UCSD-AML1 (cell line): ENCODE measurements at regions not wholly inside any gene's neighbourhood (a gene's known extent, or its start where the extent isn't known, plus 50 kb on each side); places are given as distances from the start of the nearest gene placed in this dataset.
"Not testable (repeated sequence)": the region's sequence is repeated elsewhere in the genome, so short reads cannot be mapped to it uniquely, and the experiment has no call there.

Experiments
- DNase-seq: peaks from one replicate; lab custom pipeline; 2025; ENCODE audit not compliant: unreplicated experiment; lab: John Stamatoyannopoulos, UW

DNA sequence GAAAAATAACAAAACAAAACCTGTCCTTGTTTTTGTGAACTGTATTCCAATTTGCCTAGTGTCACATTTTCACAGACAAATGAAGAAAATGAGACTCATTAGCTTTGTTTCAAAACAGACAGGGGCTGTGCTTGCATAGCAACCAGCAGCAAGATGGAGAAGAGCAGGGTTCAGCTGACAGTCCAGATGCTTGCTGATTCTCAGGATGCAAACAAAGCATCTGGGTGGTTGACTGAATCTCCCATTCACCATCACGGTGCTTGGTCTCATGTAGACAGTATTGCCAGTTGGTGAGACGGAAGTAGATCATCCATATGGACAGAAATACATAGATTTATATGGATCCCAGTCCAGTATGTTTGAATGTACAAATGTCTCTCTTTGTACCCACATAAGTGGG, 326.8 kb downstream of the CCDC85A start:
- DNase-seq, result no peak

DNA sequence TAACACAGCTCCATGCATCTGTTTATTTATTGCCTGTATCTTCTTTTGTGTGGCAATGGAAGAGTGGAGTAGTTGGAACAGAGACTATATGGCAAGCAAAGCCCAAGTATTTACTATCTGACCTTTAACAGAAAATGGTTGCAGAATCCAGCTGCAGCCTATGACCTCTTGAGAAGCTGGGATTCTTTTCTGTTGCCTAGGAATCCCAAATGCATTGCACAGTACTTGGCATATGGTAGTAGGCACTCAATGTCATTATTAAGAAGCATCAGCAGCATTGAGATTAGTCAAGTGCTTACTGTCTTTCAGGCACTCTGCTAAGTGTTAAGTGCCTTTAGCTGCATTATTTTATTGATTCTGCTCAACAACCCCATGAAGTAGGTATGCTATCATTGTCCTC, 331.6 kb downstream of the CCDC85A start:
- no peak for DNase-seq

DNA sequence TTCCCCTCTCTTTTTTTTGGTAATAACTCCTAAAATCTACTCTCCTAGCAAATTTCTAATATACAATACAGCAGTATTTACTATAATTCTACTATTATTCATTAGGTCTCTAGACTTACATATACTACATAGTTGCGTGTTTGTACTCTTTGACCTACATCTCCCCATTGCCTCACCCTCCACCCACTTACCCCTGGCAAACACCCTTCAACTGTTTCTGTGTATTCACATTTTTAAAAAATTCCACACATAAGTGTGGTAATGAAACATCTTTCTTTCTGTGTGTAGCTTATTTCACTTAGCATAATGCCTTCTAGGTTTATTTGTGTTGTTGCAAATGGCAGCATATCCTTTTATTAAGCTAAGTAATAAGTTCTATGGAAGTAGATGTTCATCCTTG, 336.0 kb downstream of the CCDC85A start:
- DNase-seq, result no peak

DNA sequence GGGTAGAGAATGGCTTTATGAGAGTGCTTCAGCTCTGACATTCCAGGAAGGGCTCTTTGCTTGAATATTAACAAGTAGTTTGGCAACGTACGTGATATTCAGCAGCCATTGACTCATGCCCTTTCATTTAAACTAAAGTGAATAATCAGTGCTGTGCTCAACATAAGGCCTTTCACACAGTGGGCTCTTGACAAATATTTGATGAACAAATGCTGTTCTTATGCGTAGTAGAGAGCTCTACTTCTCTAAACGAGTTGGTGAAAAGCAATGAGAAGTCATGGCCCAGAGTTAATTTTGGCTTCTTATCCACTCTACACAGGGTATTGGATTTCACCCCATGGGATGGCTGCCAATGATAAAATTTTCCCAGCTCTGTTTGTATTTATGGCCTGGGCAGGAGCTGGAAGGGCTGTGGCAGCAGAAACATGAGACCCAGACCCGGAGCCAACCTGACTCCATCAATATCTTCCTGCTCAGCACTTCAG, 338.9 kb downstream of the CCDC85A start:
- DNase-seq, result no peak

DNA sequence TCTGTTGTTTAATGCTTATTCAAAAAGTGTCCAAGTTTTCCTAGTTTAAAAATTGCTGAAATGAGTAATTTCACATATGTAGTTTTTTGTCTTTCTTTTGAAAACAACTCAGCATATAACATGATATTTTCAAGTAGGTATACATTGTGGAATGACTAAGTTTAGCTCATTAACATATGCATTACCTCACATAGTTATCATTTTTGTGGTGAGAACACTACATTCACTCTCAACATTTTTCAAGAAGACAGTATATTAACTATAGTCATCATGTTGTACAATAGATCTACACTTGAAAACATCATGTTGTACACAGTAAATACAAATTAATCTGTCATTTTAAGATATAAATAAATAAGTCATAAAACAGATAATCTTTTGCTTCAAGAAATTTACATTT, 340.0 kb downstream of the CCDC85A start:
- no peak for DNase-seq

DNA sequence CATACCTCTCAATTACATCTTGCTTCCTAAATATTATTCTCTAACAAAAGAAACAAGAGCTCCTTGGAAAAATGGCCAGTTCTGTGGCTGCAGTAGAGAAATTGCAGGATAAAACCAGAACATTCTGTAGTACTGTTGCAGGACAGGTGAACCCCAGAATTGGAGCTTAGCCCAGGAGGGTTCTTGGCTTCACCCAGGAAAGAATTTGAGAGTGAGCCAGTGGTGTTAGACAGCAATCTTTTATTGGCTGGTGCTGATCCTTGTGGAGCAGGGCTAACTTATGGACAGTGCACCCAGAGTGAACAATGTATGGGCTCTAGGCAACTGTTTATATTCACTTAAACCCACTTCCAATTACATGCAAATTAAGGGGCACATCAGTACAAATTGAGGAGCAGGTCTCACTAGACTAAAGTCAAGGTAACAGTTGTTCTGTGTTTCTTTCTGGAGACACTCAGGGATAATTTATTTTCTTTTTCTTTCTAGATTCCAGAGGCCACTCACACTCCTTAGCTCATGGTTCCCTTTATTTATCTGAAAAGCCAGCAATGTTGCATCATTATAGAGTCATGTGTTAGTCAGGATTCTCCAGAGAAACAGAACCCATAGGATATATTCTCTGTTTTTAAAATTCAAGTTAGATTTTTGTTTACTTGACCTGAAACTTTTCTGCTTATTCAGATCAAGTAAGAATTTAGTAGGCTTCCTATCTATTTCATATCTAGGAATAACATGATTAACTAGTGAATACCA, 348.1 kb downstream of the CCDC85A start:
- DNase-seq, result no peak

DNA sequence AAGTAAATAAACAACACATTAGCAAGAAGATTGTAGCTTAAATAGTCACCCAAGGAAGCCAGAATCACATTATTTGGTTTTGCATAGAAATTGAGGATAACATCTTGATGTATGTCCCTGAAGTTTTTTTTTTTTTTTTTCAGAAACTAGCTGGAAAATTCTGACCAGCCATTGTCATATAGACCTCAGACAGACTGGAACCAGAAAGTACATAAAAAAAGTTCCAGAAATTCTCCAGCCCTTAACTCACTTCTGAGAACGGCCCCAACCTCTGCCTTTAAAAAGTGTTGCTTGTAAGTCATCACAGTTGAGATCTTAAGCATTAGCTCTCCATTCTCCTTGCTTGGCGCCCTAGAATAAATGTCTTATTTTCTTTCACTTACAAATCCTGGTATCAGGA, 350.5 kb downstream of the CCDC85A start:
- no peak for DNase-seq

DNA sequence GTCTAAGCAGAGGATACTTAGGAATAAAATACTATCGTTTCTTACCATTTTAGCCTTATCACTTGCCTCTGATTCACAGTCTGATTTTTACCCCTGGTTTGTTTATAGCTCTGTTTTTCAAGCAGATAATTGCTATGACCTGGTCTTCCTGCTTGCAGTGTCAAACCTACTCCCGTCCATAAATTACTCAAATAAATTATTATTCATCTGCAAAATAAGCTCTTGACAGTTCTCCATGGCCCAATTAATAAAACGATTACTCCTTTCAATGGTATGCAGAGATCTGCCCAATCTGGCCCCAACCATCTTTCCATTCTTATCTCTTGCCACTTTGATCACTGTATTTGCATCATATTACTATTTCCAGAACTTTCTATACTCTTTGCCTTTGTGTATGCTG, 354.0 kb downstream of the CCDC85A start:
- DNase-seq, result no peak

DNA sequence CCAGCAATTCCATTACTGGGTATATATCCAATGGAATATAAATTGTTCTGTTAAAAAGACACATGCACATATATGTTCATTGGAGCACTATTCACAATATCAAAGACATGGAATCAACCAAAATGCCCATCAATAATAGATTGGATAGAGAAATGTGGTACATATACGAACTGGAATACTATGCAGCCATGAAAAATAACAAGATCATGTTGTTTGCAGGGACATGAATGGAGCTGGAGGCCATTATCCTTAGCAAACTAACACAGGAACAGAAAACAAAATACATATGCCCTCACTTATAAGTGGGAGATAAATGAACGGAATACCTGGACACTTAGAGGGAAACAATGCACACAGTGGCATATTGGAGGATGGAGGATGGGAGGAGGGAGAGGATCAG, 355.8 kb downstream of the CCDC85A start:
- DNase-seq, result no peak

DNA sequence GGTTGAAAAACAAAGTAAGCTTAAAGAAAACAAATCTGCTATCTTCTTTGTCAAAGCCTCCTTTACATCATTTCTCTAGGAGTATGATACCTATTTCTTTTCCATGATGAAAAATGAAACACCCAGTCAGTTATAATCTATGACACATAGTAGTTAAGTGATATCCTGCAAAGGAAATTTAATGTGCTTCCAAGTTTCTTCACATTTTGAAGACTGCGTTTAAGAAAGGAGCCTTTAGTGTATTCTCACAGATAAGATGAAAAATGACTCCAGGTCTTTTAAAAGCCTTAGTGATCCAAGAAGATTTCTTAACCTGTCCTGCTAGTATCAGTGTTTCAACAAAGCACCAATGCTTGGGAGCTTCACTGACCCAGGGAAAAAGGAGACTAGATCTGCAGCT, 356.7 kb downstream of the CCDC85A start:
- no peak for DNase-seq

DNA sequence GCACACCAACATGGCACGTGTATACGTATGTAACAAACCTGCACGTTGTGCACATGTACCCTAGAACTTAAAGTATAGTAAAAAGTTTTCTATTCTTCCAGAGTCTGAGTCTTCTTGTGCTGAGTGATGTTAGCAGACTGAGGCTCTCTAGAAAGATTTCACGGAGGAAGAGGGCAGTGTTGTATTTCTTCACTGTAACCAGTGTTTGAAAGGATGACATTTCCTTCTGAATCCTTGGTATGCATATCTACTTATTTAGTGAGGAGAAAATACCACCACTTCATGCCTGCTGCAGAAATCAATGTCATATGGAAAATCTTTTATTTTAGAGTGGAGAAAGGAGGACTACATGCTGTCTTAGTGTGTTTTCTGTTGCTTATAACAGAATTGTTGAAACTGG, 357.1 kb downstream of the CCDC85A start:
- DNase-seq, result no peak

DNA sequence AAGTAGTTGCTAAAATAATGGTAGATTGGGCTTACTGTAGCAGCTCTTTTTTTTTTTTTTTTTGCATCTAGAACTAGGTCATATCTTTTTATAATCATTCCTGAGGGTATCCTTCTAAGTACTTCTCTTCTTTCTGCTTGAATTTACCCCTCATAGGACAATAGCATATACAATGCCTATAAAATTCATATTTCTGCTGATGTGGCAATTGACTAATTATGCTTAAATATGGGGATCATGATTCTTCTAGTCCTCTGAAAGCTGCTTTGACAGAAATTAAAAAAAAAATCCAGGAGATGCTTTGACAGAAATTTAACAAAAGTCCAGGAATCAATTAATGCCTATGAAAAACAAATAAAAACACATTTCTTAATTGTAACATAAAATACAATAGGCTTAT, 358.4 kb downstream of the CCDC85A start:
- DNase-seq, result no peak

DNA sequence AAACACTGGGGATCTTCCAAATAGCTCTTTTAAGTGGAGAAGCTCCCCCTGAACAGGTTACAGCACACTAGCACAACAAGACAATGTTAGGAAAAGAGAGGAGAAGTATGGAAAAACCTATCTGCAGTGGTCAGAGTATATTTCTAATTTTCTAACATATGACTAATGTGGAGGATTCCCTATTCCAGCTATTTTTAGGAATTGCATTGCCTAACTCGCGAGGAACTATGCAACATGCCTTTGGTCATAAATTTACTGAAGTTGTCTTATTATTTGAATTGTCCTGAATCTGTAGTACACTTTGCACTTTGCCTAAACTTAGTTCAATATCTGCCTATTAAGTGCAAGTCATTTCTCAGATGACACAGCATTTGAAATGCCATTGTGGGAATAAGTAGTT, 381.4 kb downstream of the CCDC85A start:
- no peak for DNase-seq

DNA sequence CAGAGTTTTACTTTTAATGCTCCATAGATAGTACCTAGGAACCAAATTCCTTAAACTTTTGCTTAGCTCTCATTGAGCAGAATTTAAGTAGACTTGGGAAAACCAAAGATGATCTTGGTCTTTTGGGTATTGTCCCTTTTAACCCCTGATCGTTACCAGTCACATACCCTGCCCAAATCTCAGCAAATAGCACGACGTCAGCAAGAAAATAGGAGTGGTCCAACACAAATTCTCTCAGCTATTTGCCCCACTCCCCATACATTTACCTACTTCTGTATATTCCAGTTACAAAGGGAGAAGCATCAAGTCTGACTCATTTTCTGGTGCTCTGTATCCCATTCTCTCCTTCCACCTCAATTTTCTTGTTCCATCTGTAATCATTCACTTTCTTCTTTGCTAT, 387.3 kb downstream of the CCDC85A start:
- no peak for DNase-seq

DNA sequence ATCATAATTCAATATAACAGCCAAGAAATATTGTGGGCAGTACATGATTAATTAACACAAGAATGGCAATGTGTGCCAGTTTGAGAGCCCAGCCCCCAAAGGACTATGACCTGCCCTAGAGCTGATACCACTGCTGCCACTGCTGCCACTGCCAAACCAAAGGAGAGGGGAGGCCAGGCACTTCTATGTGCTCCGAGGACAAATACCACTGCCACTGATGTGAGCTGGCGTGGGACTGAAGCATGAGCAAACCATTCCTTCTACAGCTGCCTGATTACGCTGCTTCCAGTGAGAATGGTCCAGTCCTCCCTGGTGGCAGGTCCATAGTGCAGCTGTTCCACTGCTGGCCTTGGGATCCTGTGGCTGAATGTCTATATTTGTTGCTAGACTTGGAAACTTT, 392.2 kb downstream of the CCDC85A start:
- no peak for DNase-seq

DNA sequence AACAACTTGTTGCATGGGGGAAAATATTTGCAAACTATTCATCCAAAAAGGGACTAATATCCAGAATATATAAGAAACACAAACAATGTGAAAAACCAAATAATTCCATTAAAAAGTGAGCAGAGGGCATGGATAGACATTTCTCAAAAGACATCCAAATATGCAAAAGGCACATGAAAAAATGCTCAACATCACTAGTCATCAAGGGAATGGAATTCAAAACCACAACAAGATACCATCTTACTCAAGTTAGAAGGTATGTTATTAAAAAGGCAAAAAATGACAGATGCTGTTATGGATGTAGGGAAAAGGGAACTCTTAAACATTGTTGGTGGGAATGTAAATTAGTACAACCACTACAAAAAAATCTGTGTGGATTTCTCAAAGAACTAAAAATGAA, 396.5 kb downstream of the CCDC85A start:
- DNase-seq, result no peak

DNA sequence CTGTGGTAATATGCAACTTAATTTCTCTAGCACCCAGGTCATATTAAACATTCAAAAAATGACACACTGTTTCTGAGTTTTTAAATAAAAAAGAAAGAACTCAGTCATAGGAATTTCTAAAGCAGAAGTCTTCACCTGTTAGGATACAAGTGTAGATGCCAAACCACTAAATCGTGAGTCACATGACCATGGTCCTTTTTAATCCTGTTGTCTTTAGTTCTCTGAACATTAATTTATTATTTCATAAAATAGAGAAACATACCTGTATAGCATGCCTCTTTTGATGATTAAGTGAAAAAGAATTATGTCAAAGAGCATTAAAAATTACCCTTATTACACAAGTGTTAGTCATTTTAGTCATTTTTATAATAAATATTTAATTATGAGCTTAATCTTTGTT, 398.8 kb downstream of the CCDC85A start:
- no peak for DNase-seq

DNA sequence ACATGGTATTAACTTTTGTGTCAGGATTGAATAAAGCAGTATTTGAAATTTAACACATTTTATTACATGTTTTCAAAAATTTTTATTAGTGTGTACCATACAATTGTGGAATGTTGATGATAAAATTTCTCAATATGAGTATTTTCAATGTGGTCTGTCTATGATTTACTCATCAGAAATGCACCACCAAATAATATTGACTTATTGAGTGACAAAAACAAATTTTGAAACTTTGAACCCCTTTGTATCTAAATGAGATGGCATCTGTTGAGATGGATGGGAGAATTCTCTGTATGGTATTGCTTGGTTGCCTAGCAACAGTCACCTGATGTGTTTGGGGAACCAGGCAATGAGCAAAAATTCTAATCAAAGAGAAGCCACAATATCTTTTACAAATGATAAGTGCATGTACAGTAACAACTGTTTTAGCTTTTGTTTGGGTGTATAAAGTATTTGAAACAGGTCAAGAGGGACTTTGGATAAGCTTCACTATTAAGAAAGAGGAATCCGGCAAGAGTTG, 400.1 kb downstream of the CCDC85A start:
- no peak for DNase-seq

DNA sequence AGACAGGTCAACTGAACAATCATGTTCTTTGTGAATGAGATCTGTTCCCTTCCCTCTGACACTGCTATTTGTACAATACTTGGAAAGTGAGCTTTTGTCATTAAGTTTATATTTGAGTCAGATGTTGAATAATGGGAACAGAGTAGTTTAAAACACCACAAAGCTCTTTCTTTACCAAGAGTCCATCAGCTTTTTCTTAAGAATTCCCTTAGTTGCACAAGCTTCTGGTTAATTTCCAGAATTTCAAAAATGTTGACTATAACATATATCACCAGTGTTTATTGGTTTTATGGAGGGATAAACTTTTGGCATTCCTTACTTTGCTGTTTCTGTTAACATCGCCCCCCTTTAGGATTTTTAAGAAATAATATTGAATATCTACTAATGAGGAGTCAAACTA, 403.7 kb downstream of the CCDC85A start:
- no peak for DNase-seq

DNA sequence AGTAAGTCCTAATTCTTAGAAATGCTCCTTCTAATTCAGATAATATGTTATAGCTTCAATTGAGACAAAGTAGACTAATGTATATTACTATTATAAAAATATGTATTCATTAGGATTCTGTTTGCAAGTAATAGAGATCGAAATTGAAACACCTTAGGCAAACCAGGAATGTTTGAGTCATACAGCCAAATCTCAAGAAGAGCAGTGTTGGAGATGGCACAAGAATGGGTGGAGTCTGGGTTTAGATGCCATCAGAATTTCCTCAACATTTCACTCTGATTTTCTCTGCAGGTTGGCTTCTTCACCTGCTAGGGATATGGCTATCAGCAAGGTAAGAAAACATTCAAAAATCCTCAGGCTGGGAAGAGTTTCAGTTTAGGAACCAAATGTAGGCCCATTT, 405.4 kb downstream of the CCDC85A start:
- DNase-seq, result no peak

DNA sequence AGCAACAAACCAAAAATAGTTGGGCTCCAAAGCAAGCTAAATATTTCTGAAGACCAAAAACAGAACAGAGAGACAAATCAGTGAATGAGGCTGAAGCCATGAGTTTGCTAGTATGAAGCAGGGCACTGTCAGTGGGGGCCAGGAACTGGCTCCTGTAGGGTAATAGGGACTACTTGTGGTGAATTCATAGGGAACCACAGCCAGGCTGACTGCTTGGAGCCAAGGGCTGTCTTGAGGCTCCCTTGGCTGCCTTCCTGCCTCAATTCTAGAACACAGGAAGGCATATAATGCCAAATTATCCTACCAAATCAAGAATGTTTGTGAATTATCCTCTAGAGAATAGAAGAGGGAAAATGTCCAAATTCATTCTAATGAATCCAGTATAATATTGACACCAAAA, 406.0 kb downstream of the CCDC85A start:
- no peak for DNase-seq

DNA sequence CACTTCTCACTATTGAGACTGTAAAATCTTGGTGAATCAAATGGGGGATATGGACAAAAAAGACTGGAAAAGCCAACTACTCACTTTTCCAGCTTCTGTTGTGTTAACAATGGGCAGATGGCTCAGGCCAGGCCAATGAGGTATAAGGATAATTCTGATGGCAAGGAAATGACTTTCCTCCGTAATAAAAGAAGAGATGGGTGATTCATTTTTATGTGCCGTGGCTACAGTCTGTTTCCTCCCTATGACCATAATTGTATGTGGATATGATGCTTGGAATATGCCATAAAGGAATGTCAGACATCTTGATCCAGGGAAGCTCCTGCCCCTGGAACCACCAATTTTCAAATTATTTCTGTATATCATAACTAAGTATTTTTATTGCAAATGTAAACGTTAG, 406.8 kb downstream of the CCDC85A start:
- DNase-seq, result no peak

DNA sequence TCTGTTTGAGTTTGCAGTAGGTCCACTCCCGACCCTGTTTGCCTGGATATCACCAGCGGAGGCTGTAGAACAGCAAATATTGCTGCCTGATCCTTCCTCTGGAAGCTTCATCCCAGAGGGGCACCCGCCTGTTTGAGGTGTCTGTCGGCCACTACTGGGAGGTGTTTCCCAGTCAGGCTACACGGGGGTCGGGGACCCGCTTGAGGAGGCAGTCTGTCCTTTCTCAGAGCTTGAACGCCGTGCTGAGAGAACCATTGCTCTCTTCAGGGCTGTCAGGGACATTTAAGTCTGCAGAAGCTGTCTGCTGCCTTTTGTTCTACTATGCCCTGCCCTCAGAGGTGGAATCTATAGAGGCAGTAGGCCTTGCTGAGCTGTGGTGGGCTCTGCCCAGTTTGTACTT, 422.3 kb downstream of the CCDC85A start:
- DNase-seq, result not testable (repeated sequence)
